ENCODE measurements at regions not wholly inside any gene's neighbourhood (a gene's known extent, or its start where the extent isn't known, plus 50 kb on each side); places are given as distances from the start of the nearest gene placed in this dataset.

DNA sequence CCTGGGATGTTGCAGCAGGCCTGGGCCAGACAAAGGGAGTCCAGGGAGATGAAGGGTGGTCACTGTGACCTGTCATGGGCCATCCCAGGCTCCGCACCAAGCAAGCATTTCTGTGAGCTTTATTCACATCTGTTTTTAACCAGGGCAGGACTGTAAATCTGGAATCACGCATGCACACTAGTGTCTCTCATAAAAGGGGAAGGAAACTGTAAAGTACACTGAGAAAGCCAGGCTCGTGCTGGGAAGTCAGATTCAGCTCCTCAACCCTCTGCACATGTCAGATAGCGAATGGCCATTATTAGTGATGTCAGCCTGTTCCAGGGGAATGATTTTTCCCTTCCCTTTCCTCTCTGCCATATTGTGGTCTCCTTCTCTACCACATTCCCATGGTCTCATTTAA is 818.6 kb upstream of the RAB6C start:
- POLR2A ChIA-PET = no interaction called here
- no peaks in the 10 kb centered on the region for H3K9me3 Mint-ChIP-seq (ENCODE audit: unreplicated experiment)

DNA sequence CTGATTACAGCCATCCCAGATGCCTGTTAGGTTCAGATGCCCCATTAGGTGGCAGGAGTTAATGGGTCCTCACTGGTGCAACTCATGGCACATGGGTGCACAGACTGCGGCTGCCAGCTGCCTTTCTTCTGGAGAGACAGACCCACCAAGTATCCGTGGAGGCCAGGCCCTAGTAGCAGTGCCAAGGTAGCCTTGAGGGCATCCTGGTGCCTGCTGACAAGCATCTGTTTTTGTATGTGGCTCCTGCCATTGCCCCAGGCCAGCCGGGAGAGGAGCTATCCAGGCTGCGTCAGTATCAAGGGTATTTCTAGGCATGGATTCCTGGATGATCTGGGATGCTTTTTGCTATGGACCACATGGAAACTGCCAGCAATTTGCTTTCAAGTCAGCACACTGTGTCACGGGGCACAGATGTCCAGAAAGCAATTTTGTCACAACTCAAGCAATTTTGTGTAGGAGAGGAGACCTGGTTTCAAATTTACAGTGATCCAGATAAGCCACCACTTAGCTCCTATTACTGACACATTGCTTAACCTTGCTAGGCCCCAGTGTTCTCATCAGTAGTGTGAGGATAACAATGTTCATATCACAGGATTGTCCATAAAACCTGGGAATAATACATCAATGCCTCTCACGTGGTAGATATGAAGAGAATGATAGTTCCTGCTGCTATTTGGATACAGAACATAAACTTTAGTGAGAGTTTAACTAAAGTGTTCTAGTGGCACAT is 815.1 kb upstream of the RAB6C start:
- no TSS peak for BruUV-seq (replicated peaks)
- intact Hi-C loops (cut with micrococcal nuclease; ENCODE audit: unreplicated experiment) = no loop called here
- H3K4me1 Mint-ChIP-seq (ENCODE audit: low read depth, unreplicated experiment) = no peaks in the 10 kb centered on the region
- no peak for DNase-seq
- Histone ChIP-seq H3K4me3 (ENCODE audit: low read depth, low read length) (no peak overlapping the region), H3K4me1 (no peaks in the 10 kb centered on the region), H3K9me3 (no peaks in the 10 kb centered on the region), H3K27me3 (replicated peaks; ENCODE audit: control insufficient read depth, insufficient read depth, low read length) (no peaks in the 10 kb centered on the region; the same call in 1 of the 2 replicates), H3K36me3 (ENCODE audit: control insufficient read depth, insufficient read depth, low read length) (no peaks in the 10 kb centered on the region)
- no peaks in the 10 kb centered on the region for H3K36me3 Mint-ChIP-seq (ENCODE audit: insufficient read depth, unreplicated experiment)
- ChIA-PET POLR2A (no interaction called here), CTCF (no interaction called here)
- H3K27me3 Mint-ChIP-seq (ENCODE audit: insufficient read depth, unreplicated experiment) = peaks cover 14% of the 10 kb centered on the region
- no peaks in the 10 kb centered on the region for H3K9me3 Mint-ChIP-seq (ENCODE audit: unreplicated experiment)
- no peak overlapping the region for H3K27ac Mint-ChIP-seq (ENCODE audit: unreplicated experiment)
- TF ChIP-seq, protein P1, sequence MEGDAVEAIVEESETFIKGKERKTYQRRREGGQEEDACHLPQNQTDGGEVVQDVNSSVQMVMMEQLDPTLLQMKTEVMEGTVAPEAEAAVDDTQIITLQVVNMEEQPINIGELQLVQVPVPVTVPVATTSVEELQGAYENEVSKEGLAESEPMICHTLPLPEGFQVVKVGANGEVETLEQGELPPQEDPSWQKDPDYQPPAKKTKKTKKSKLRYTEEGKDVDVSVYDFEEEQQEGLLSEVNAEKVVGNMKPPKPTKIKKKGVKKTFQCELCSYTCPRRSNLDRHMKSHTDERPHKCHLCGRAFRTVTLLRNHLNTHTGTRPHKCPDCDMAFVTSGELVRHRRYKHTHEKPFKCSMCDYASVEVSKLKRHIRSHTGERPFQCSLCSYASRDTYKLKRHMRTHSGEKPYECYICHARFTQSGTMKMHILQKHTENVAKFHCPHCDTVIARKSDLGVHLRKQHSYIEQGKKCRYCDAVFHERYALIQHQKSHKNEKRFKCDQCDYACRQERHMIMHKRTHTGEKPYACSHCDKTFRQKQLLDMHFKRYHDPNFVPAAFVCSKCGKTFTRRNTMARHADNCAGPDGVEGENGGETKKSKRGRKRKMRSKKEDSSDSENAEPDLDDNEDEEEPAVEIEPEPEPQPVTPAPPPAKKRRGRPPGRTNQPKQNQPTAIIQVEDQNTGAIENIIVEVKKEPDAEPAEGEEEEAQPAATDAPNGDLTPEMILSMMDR (IDR thresholded peaks at IDR 0.05; ENCODE audit: insufficient read depth in 1 of 2, low read depth in 1 of 2, low read length in 1 of 2, severe bottlenecking in 1 of 2, unreplicated experiment in 1 of 2) = no peak
- H3K4me3 Mint-ChIP-seq (ENCODE audit: unreplicated experiment) = no peak overlapping the region

More for the DNA sequence above, 818.6 kb upstream of the RAB6C start:
- Histone ChIP-seq H3K36me3 (ENCODE audit: control insufficient read depth, insufficient read depth, low read length) (no peaks in the 10 kb centered on the region), H3K27me3 (replicated peaks; ENCODE audit: control insufficient read depth, insufficient read depth, low read length) (no peaks in the 10 kb centered on the region; the same call in 1 of the 2 replicates), H3K4me3 (ENCODE audit: low read depth, low read length) (no peak overlapping the region), H3K9me3 (no peaks in the 10 kb centered on the region), H3K4me1 (no peaks in the 10 kb centered on the region)
- no peak for DNase-seq
- CTCF ChIA-PET = no interaction called here
- H3K36me3 Mint-ChIP-seq (ENCODE audit: insufficient read depth, unreplicated experiment) = no peaks in the 10 kb centered on the region
- H3K27me3 Mint-ChIP-seq (ENCODE audit: insufficient read depth, unreplicated experiment) = peaks cover 4% of the 10 kb centered on the region
- no TSS peak for BruUV-seq (replicated peaks)
- H3K27ac Mint-ChIP-seq (ENCODE audit: unreplicated experiment) = no peak overlapping the region
- intact Hi-C loops (cut with micrococcal nuclease; ENCODE audit: unreplicated experiment) = no loop called here
- no peaks in the 10 kb centered on the region for H3K4me1 Mint-ChIP-seq (ENCODE audit: low read depth, unreplicated experiment)
- H3K4me3 Mint-ChIP-seq (ENCODE audit: unreplicated experiment) = no peak overlapping the region
- TF ChIP-seq, protein P1 (IDR thresholded peaks at IDR 0.05; ENCODE audit: insufficient read depth in 1 of 2, low read depth in 1 of 2, low read length in 1 of 2, severe bottlenecking in 1 of 2, unreplicated experiment in 1 of 2) = no peak

DNA sequence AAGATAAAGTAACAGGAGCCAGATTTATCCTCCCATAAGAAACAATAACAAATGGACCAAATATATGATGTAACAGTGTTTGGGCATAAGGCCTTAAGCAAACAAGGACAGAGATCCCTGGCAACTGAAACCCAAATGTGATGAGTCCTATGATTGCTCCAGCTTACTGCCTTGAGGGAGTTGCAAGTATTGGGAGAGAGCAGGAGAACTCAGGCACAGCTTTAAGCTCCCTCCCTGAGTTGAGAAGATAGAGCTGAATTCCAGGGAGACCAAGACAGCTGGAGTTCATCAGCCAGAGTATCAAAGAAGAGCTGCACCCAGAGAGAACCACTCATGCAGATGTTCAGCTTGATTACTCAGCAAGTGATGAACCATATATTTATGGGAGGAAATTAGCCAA is 814.5 kb upstream of the RAB6C start:
- POLR2A ChIA-PET = no interaction called here
- TF ChIP-seq, protein P1 (IDR thresholded peaks at IDR 0.05; ENCODE audit: insufficient read depth in 1 of 2, low read depth in 1 of 2, low read length in 1 of 2, severe bottlenecking in 1 of 2, unreplicated experiment in 1 of 2) = no peak

More for the DNA sequence above, 814.5 kb upstream of the RAB6C start:
- Mint-ChIP-seq H3K4me1 (ENCODE audit: low read depth, unreplicated experiment) (no peaks in the 10 kb centered on the region), H3K4me3 (ENCODE audit: unreplicated experiment) (no peak overlapping the region), H3K9me3 (ENCODE audit: unreplicated experiment) (no peaks in the 10 kb centered on the region), H3K27me3 (ENCODE audit: insufficient read depth, unreplicated experiment) (peaks cover 14% of the 10 kb centered on the region), H3K27ac (ENCODE audit: unreplicated experiment) (no peak overlapping the region), H3K36me3 (ENCODE audit: insufficient read depth, unreplicated experiment) (no peaks in the 10 kb centered on the region)
- Histone ChIP-seq H3K4me1 (no peaks in the 10 kb centered on the region), H3K36me3 (ENCODE audit: control insufficient read depth, insufficient read depth, low read length) (no peaks in the 10 kb centered on the region), H3K9me3 (no peaks in the 10 kb centered on the region), H3K27me3 (replicated peaks; ENCODE audit: control insufficient read depth, insufficient read depth, low read length) (no peaks in the 10 kb centered on the region; the same call in 1 of the 2 replicates), H3K4me3 (ENCODE audit: low read depth, low read length) (no peak overlapping the region)
- no TSS peak for BruUV-seq (replicated peaks)
- no peak for DNase-seq
- CTCF ChIA-PET = no interaction called here
- intact Hi-C loops (cut with micrococcal nuclease; ENCODE audit: unreplicated experiment) = no loop called here

Data from Caco-2 (cell line).